ENCODE measurements at regions not wholly inside any gene's neighbourhood (a gene's known extent, or its start where the extent isn't known, plus 50 kb on each side); places are given as distances from the start of the nearest gene placed in this dataset.

GRCh38 chr6:94323853-94324252, 904.5 kb upstream of the EPHA7 start:
- H4K20me1 ChIP-seq (ENCODE audit: insufficient read depth), result no peaks in the 10 kb centered on the region
- no peaks in the 10 kb centered on the region for H3F3A ChIP-seq (replicated peaks; ENCODE audit: insufficient read depth)
- POLR2A ChIA-PET, result no interaction called here
- H3K36me3 ChIP-seq (replicated peaks in 1 of 2; ENCODE audit: control insufficient read depth in 1 of 2, insufficient read depth in 2 of 2, low read length in 1 of 2), result no peaks in the 10 kb centered on the region
- CTCF ChIA-PET, result interaction anchor here (0.6 kb wide), 1 partner anchor 768 kb away, joined by 5 read pairs; no protein-coding TSS in a partner anchor
- no peaks in the 10 kb centered on the region for H3K9me3 ChIP-seq
- no peak overlapping the region for H3K4me3 ChIP-seq (ENCODE audit: low read depth in 2 of 2, low read length in 1 of 2)
- no peak overlapping the region for H3K4me2 ChIP-seq
- no peaks in the 10 kb centered on the region for H3K27me3 ChIP-seq (ENCODE audit: insufficient read depth)
- TF ChIP-seq TCF12 (IDR thresholded peaks at IDR 0.05) (no peak), CTCF (IDR thresholded peaks at IDR 0.05) (peak; percentile 30; the same call in 1 of the 2 replicates), MEF2A (IDR thresholded peaks at IDR 0.05; ENCODE audit: borderline replicate concordance, low read depth) (no peak), RAD21 (IDR thresholded peaks at IDR 0.05; ENCODE audit: low read length) (peak; percentile 27; the same call in 1 of the 2 replicates), SMC3 (IDR thresholded peaks at IDR 0.05; ENCODE audit: low read depth, low read length) (peak; percentile 23)
- no peaks in the 10 kb centered on the region for H3K4me1 ChIP-seq (ENCODE audit: control insufficient read depth in 1 of 2, insufficient read depth in 2 of 2, low read depth in 1 of 2, low read length in 1 of 2)
- no peak overlapping the region for H3K27ac ChIP-seq (ENCODE audit: low read depth in 2 of 2, low read length in 1 of 2)
- no peak overlapping the region for H2AFZ ChIP-seq (ENCODE audit: low read depth)
- no peaks in the 10 kb centered on the region for H3K9me2 ChIP-seq
- no peak for DNase-seq
- no peak overlapping the region for H3K9ac ChIP-seq
- no peaks in the 10 kb centered on the region for H3K79me2 ChIP-seq (ENCODE audit: insufficient read depth)
- 31% methylated on average over 1 of the region's 1 CpG for WGBS (ENCODE audit: low lambda C conversion rate)

GRCh38 chr6:94300424-94301144, 881.2 kb upstream of the EPHA7 start:
- WGBS (ENCODE audit: low lambda C conversion rate), result 25% methylated on average over 5 of the region's 5 CpGs
- Histone ChIP-seq H3K9me2 (no peaks in the 10 kb centered on the region), H3K36me3 (replicated peaks in 1 of 2; ENCODE audit: control insufficient read depth in 1 of 2, insufficient read depth in 2 of 2, low read length in 1 of 2) (no peaks in the 10 kb centered on the region), H3K4me1 (ENCODE audit: control insufficient read depth in 1 of 2, insufficient read depth in 2 of 2, low read depth in 1 of 2, low read length in 1 of 2) (no peaks in the 10 kb centered on the region), H3K79me2 (ENCODE audit: insufficient read depth) (no peaks in the 10 kb centered on the region), H3K4me2 (no peak overlapping the region), H3K9ac (no peak overlapping the region), H3K4me3 (ENCODE audit: low read depth in 2 of 2, low read length in 1 of 2) (no peak overlapping the region), H3K27ac (ENCODE audit: low read depth in 2 of 2, low read length in 1 of 2) (no peak overlapping the region), H3F3A (replicated peaks; ENCODE audit: insufficient read depth) (no peaks in the 10 kb centered on the region), H4K20me1 (ENCODE audit: insufficient read depth) (no peaks in the 10 kb centered on the region), H2AFZ (ENCODE audit: low read depth) (no peak overlapping the region), H3K27me3 (ENCODE audit: insufficient read depth) (no peaks in the 10 kb centered on the region), H3K9me3 (no peaks in the 10 kb centered on the region)
- TF ChIP-seq NFIC (IDR thresholded peaks at IDR 0.05; ENCODE audit: borderline replicate concordance) (no peak), TEAD4 (IDR thresholded peaks at IDR 0.05; ENCODE audit: borderline replicate concordance, insufficient read depth) (no peak), TCF12 (IDR thresholded peaks at IDR 0.05) (no peak), GABPA (IDR thresholded peaks at IDR 0.05; ENCODE audit: low read depth) (no peak), GATA2 (CRISPR knock-in tag; IDR thresholded peaks at IDR 0.05) (no peak), ZBTB33 (IDR thresholded peaks at IDR 0.05; ENCODE audit: borderline replicate concordance, low read depth) (no peak), FOSL2 (IDR thresholded peaks at IDR 0.05; ENCODE audit: borderline replicate concordance, low read depth) (no peak), CTCF (IDR thresholded peaks at IDR 0.05) (no peak), USF2 (IDR thresholded peaks at IDR 0.05; ENCODE audit: borderline replicate concordance, low read depth, low read length) (no peak), FOXJ3 (CRISPR knock-in tag; IDR thresholded peaks at IDR 0.05) (no peak), REST (IDR thresholded peaks at IDR 0.05; ENCODE audit: low read depth, low read length) (no peak), EZH2phosphoT487 (IDR thresholded peaks at IDR 0.05; ENCODE audit: borderline replicate concordance, low read depth) (no peak)
- ChIA-PET CTCF (no interaction called here), POLR2A (no interaction called here)
- no peak for DNase-seq

All from SK-N-SH (cell line).